Stimulated activated CD8-positive, alpha-beta memory T cell treated with anti-CD3 and anti-CD28 coated beads, Interleukin-7, amount 100 ng/mL, for 48 hours (primary cell): ENCODE measurements at regions not wholly inside any gene's neighbourhood (a gene's known extent, or its start where the extent isn't known, plus 50 kb on each side); places are given as distances from the start of the nearest gene placed in this dataset.

Source experiments
- DNase-seq, 2 donors: peaks; one replicate each; pipeline ENCODE4 v3.0.0-alpha.2; 2020; ENCODE audit warnings: low read depth in 1 of 2; ENCODE audit errors: extremely low read depth in 1 of 2

- DNase-seq, result no peak
These were observed 348.5 kb upstream of the PROK2 start for GRCh38 chr3:72133329-72134011.

- no peak for DNase-seq
These were observed 347.0 kb upstream of the PROK2 start for GRCh38 chr3:72131899-72132298.

- DNase-seq, result no peak
These were observed 345.6 kb upstream of the PROK2 start for GRCh38 chr3:72130565-72130964.

- DNase-seq, result no peak
These were observed 344.6 kb upstream of the PROK2 start for GRCh38 chr3:72129501-72130094.

GRCh38 chr3:72128921-72129320, 344.0 kb upstream of the PROK2 start:
- no peak for DNase-seq

GRCh38 chr3:72127844-72128243, 342.9 kb upstream of the PROK2 start:
- no peak for DNase-seq

GRCh38 chr3:72127224-72127612, 342.3 kb upstream of the PROK2 start:
- no peak for DNase-seq

- DNase-seq, result no peak
These were observed 341.7 kb upstream of the PROK2 start for GRCh38 chr3:72126441-72127223.

- DNase-seq, result no peak
These were observed 339.0 kb upstream of the PROK2 start for GRCh38 chr3:72123908-72124441.

- DNase-seq, result no peak
These were observed 336.1 kb upstream of the PROK2 start for GRCh38 chr3:72120806-72121778.

- no peak for DNase-seq
These were observed 335.1 kb upstream of the PROK2 start for GRCh38 chr3:72120039-72120438.

- no peak for DNase-seq
These were observed 333.7 kb upstream of the PROK2 start for GRCh38 chr3:72118628-72119027.

- DNase-seq, result no peak
These were observed 331.3 kb upstream of the PROK2 start for GRCh38 chr3:72116226-72116625.

GRCh38 chr3:72115307-72115706, 330.4 kb upstream of the PROK2 start:
- no peak for DNase-seq

- DNase-seq, result no peak
These were observed 329.8 kb upstream of the PROK2 start for GRCh38 chr3:72114773-72115172.

- no peak for DNase-seq
These were observed 329.0 kb upstream of the PROK2 start for GRCh38 chr3:72113964-72114363.

GRCh38 chr3:72113564-72113963, 328.6 kb upstream of the PROK2 start:
- no peak for DNase-seq

GRCh38 chr3:72112435-72112834, 327.5 kb upstream of the PROK2 start:
- no peak for DNase-seq

- DNase-seq, result no peak
These were observed 326.6 kb upstream of the PROK2 start for GRCh38 chr3:72111265-72112205.
